NCI-H2196 (cell line): ENCODE measurements at regions not wholly inside any gene's neighbourhood (a gene's known extent, or its start where the extent isn't known, plus 50 kb on each side); places are given as distances from the start of the nearest gene placed in this dataset.
"Not testable (repeated sequence)": the region's sequence is repeated elsewhere in the genome, so short reads cannot be mapped to it uniquely, and the experiment has no call there.

Experiments
- DNase-seq: peaks from one replicate; lab custom pipeline; 2025; ENCODE audit not compliant: unreplicated experiment; lab: John Stamatoyannopoulos, UW

- no peak for DNase-seq
These were observed 667.2 kb downstream of the EPHA7 start for GRCh38 chr6:92752114-92752513.

GRCh38 chr6:92748131-92748530, 671.2 kb downstream of the EPHA7 start:
- DNase-seq, result no peak

- no peak for DNase-seq
These were observed 681.4 kb downstream of the EPHA7 start for GRCh38 chr6:92737983-92738382.

GRCh38 chr6:92723390-92723931, 695.9 kb downstream of the EPHA7 start:
- DNase-seq, result no peak

GRCh38 chr6:92719773-92720172, 699.6 kb downstream of the EPHA7 start:
- no peak for DNase-seq

- DNase-seq, result no peak
These were observed 702.7 kb downstream of the EPHA7 start for GRCh38 chr6:92716638-92717037.

- DNase-seq, result no peak
These were observed 703.4 kb downstream of the EPHA7 start for GRCh38 chr6:92715991-92716390.

GRCh38 chr6:92714346-92714745, 705.0 kb downstream of the EPHA7 start:
- DNase-seq, result no peak

GRCh38 chr6:92710048-92710447, 709.3 kb downstream of the EPHA7 start:
- no peak for DNase-seq

- DNase-seq, result no peak
These were observed 710.4 kb downstream of the EPHA7 start for GRCh38 chr6:92708945-92709344.

- DNase-seq, result no peak
These were observed 711.1 kb downstream of the EPHA7 start for GRCh38 chr6:92708270-92708669.

- no peak for DNase-seq
These were observed 712.4 kb downstream of the EPHA7 start for GRCh38 chr6:92706976-92707375.

- no peak for DNase-seq
These were observed 717.8 kb downstream of the EPHA7 start for GRCh38 chr6:92701425-92702096.

- DNase-seq, result no peak
These were observed 718.9 kb downstream of the EPHA7 start for GRCh38 chr6:92700411-92700810.

- DNase-seq, result no peak
These were observed 728.3 kb downstream of the EPHA7 start for GRCh38 chr6:92690997-92691599.

- no peak for DNase-seq
These were observed 731.0 kb downstream of the EPHA7 start for GRCh38 chr6:92688342-92688741.

GRCh38 chr6:92687278-92687677, 732.1 kb downstream of the EPHA7 start:
- no peak for DNase-seq

- no peak for DNase-seq
These were observed 735.0 kb downstream of the EPHA7 start for GRCh38 chr6:92684386-92684785.

GRCh38 chr6:92683748-92684147, 735.6 kb downstream of the EPHA7 start:
- no peak for DNase-seq

GRCh38 chr6:92682516-92683398, 736.6 kb downstream of the EPHA7 start:
- DNase-seq, result no peak

GRCh38 chr6:92681401-92681800, 738.0 kb downstream of the EPHA7 start:
- DNase-seq, result no peak

GRCh38 chr6:92671462-92671861, 747.9 kb downstream of the EPHA7 start:
- DNase-seq, result not testable (repeated sequence)
